ENCODE measurements at regions not wholly inside any gene's neighbourhood (a gene's known extent, or its start where the extent isn't known, plus 50 kb on each side); places are given as distances from the start of the nearest gene placed in this dataset.

DNA sequence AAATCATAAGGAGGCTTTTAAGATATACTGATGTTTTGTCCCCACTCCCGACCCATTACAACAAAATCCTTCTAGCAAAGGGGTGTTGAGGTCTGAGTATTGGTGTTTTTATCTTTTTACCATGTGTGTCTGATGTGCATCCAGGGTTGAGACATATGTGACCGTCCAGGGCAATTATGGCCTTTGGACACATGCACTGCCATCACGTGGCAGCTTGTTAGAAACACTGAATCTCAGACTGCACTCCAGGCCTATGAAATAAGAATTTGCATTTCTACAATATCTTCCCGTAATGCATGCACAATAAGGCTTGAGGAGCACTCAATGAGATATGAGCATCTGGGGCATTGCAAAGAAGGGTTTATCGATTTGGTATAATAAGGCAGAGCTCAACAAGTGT lies 235.1 kb upstream of the ZNF804A start:
- no peak for DNase-seq (ENCODE audit: low read depth)
- TF ChIP-seq, protein P1, sequence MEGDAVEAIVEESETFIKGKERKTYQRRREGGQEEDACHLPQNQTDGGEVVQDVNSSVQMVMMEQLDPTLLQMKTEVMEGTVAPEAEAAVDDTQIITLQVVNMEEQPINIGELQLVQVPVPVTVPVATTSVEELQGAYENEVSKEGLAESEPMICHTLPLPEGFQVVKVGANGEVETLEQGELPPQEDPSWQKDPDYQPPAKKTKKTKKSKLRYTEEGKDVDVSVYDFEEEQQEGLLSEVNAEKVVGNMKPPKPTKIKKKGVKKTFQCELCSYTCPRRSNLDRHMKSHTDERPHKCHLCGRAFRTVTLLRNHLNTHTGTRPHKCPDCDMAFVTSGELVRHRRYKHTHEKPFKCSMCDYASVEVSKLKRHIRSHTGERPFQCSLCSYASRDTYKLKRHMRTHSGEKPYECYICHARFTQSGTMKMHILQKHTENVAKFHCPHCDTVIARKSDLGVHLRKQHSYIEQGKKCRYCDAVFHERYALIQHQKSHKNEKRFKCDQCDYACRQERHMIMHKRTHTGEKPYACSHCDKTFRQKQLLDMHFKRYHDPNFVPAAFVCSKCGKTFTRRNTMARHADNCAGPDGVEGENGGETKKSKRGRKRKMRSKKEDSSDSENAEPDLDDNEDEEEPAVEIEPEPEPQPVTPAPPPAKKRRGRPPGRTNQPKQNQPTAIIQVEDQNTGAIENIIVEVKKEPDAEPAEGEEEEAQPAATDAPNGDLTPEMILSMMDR (conservative IDR thresholded peaks at IDR 0.05; ENCODE audit: low read depth, low read length), result no peak
- no peak overlapping the region for H3K4me3 ChIP-seq (ENCODE audit: low read depth, low read length)

DNA sequence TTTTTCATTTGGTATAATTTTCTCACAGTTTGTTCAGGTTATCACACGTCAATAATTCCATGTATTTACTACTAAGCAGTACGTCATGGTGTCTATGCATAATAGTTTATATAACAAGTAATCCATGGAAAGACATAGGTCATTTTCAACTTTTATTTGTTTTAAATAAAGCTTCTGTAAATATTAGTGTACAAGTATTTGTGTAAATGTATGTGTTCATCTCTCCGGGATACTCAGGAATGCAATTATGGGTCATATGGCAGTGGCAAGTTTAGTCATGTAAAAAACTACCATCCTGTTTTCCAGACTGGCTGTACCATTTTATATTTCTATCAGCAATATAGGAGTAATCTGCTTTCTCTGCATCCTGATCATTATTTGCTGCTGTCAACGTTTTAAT lies 231.1 kb upstream of the ZNF804A start:
- DNase-seq (ENCODE audit: low read depth), result no peak
- no peak overlapping the region for H3K4me3 ChIP-seq (ENCODE audit: low read depth, low read length)
- TF ChIP-seq, protein P1 (conservative IDR thresholded peaks at IDR 0.05; ENCODE audit: low read depth, low read length), result no peak

DNA sequence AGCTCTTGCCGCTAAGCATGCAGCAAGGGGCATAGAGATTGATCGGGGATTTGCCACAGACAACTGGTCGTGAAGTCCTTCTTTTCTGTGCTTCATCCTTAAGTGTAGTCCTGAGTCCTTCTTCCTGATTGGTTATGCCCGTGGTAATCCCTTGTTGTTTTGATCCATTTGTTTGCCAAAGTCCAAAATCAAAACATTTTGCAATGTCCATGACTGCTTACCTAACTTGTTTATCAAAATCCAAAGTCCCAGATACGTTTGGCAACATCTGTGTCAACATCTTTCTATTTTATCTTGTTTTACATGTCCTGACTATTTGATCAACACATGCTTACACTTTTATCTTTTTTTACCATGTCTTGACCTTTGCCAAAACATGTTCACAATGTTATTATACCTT lies 229.0 kb upstream of the ZNF804A start:
- no peak overlapping the region for H3K4me3 ChIP-seq (ENCODE audit: low read depth, low read length)
- DNase-seq (ENCODE audit: low read depth), result no peak
- TF ChIP-seq, protein P1 (conservative IDR thresholded peaks at IDR 0.05; ENCODE audit: low read depth, low read length), result no peak

DNA sequence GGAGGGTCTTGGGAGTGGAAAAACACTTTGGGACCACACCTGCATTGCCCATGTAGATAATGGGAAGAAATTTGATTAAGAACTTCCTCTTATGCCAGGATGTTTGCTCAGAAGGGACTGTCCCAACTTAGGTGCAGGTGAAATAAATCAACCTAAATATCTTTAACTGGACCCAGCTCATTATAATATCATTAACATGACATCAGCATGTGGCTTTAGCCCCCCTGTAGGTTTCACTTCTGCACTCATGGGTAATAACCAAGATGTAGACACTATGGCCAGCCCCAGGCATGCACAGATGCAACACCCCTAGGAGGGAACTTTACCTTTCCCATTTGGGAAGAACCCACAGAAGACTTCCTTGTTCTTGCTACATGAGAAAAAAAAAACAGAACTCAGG lies 227.4 kb upstream of the ZNF804A start:
- TF ChIP-seq, protein P1 (conservative IDR thresholded peaks at IDR 0.05; ENCODE audit: low read depth, low read length), result no peak
- no peak overlapping the region for H3K4me3 ChIP-seq (ENCODE audit: low read depth, low read length)
- no peak for DNase-seq (ENCODE audit: low read depth)

DNA sequence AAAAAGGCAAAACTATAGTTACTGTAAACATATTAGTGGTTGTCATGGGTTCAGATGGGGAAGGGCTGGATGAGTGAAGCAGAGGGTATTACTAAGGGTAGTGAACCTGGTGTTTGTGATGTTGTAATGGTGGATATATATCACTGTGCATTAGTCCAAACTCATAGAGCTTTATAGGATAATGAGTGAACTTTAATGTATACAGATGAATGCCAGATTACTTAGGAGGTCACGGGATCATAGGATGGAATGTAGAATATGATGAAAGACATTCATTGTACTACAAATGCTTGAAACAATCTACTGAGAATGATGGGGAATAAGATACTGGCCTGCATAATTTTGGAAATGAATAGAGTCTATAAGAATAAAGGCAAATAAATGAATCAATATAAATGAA lies 226.7 kb upstream of the ZNF804A start:
- peak; percentile 0 for DNase-seq (ENCODE audit: low read depth)
- H3K4me3 ChIP-seq (ENCODE audit: low read depth, low read length), result no peak overlapping the region
- TF ChIP-seq, protein P1 (conservative IDR thresholded peaks at IDR 0.05; ENCODE audit: low read depth, low read length), result no peak

DNA sequence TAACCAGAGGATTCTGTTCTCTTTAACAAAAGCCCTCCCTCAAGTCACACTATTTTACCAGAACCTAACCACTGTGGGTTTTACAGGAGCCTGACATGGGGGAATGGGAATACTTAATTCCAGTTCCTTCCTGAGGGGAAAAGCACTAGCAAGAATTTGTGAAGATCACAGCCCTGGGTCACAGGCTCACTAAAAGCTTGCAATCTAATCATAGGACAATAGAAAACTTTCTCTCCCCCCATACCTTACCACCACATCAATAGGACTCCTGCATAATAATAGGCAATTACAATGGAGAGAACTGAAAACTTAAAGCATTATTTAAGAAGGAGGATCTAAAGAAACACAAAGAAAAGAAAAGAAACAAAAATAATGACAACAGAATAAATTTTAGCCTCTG lies 225.8 kb upstream of the ZNF804A start:
- no peak overlapping the region for H3K4me3 ChIP-seq (ENCODE audit: low read depth, low read length)
- no peak for DNase-seq (ENCODE audit: low read depth)
- TF ChIP-seq, protein P1 (conservative IDR thresholded peaks at IDR 0.05; ENCODE audit: low read depth, low read length), result no peak

DNA sequence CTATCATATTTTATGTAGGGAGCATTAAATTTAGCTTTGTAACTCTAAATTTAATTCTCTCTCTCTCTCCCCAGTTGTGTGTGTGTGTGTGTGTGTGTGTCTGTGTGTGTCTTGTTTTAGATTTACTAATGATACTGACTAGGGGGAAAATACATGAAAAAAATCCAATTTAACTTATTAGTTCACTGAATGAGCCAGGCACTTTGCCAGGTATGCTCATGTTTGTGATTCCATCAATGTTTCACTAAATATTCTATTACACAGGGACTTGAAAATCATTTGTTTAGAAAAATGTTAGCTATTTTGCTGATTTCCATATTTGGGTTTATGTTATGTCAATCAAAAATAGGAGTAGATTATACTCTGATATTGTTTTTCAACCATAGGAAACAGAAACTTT lies 203.7 kb upstream of the ZNF804A start:
- DNase-seq (ENCODE audit: low read depth), result peak; percentile 5
- H3K4me3 ChIP-seq (ENCODE audit: low read depth, low read length), result no peak overlapping the region
- TF ChIP-seq, protein P1 (conservative IDR thresholded peaks at IDR 0.05; ENCODE audit: low read depth, low read length), result no peak

Data from choroid plexus epithelial cell (primary cell).